Gastrocnemius medialis (tissue), 4 donors: ENCODE measurements at regions not wholly inside any gene's neighbourhood (a gene's known extent, or its start where the extent isn't known, plus 50 kb on each side); places are given as distances from the start of the nearest gene placed in this dataset.

ENCODE experiments used
- ATAC-seq, 2 donors: fragments of 150-250 bp; one replicate each; pipeline ENCODE4 v1.9.1; 2016
- DNase-seq, 2 donors: peaks; one replicate each; pipeline ENCODE4 v3.0.0-alpha.2; 2019
- H3K27ac ChIP-seq, 4 donors: fragments of 200-600 bp; sonication (generic); 1 replicate in 1 of 4; 2 replicates in 3 of 4; pipeline ENCODE4 v1.5.1; 2016 to 2018; ENCODE audit warnings: mild to moderate bottlenecking in 2 of 4, moderate library complexity in 1 of 4
- H3K27me3 ChIP-seq, 3 donors: fragments of 200-600 bp; sonication (generic) in 2 of 3; 1 replicate in 1 of 3; 2 replicates in 2 of 3; pipeline versions ENCODE4 v1.5.1 to v1.6.0; 2016 to 2019; ENCODE audit warnings: mild to moderate bottlenecking in 1 of 3, moderate library complexity in 1 of 3
- H3K36me3 ChIP-seq, 2 donors: fragments of 200-600 bp; sonication (generic) in 1 of 2; one replicate each; pipeline ENCODE4 v1.5.1; 2017 to 2018
- H3K4me1 ChIP-seq, 2 donors: fragments of 200-600 bp; sonication (generic) in 1 of 2; one replicate each; pipeline ENCODE4 v1.5.1; 2016 to 2017; ENCODE audit warnings: mild to moderate bottlenecking in 2 of 2
- H3K4me3 ChIP-seq, 4 donors: fragments of 200-600 bp; sonication (generic) in 3 of 4; 1 replicate in 1 of 4; 2 replicates in 3 of 4; pipeline ENCODE4 v1.5.1; 2016 to 2019; ENCODE audit warnings: mild to moderate bottlenecking in 2 of 4
- H3K9me3 ChIP-seq, 3 donors: fragments of 200-600 bp; sonication (generic) in 2 of 3; 1 replicate in 1 of 3; 2 replicates in 2 of 3; pipeline ENCODE4 v1.5.1; 2016 to 2019
- POLR2A ChIP-seq, 2 donors: fragments of 450-650 bp; IDR thresholded peaks; one replicate each; pipeline ENCODE4 v1.6.1; 2017; ENCODE audit warnings: antibody characterized with exemption in 2 of 2, mild to moderate bottlenecking in 2 of 2, moderate library complexity in 2 of 2
- in situ Hi-C, 4 donors: fragments of 200-750 bp; cut with MboI; loops; one replicate each; pipeline versions ENCODE4 v1.15.0 to v1.8.0; 2017; ENCODE audit warnings: low sequenced_read_pairs in 4 of 4
- intact Hi-C: fragments of 100-400 bp; cut with DNase I; formaldehyde crosslinking; loops from one replicate; pipeline ENCODE4 v1.15.1; 2023; ENCODE audit warnings: low total_unique reads
- TF ChIP-seq, protein P1 (sequence below), 5 experiments: fragments of 450-650 bp in 3 of 5; fragments of 200-600 bp in 2 of 5; sonication (generic) in 2 of 5; IDR thresholded peaks in 4 of 5; conservative IDR thresholded peaks in 1 of 5; 1 replicate in 4 of 5; 2 replicates in 1 of 5; pipeline ENCODE4 v1.5.1; 2016 to 2019; ENCODE audit warnings: antibody characterized with exemption in 5 of 5, mild to moderate bottlenecking in 3 of 5, moderate library complexity in 3 of 5

DNA sequence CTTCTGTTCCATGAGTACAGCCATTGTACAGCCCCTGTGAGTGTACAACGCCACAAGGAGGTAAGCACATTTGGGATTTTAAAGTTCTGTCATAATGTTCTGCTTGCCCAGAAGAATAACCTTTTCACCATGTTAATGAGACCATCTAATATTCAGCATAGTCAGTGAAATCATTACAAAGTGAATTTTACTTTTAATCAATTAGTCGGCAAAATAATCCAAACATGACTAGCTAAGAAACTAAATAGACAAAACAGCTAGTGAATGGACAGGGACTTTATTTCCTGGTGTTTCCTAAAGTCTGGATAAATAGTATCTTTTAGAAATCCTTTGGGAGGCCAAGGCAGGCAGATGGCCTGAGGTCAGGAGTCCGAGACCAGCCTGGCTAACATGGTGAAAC, 69.0 kb upstream of the NRSN1 start:
- ATAC-seq, result no peak
- no peaks in the 10 kb centered on the region for H3K4me1 ChIP-seq
- no peak overlapping the region for H3K27ac ChIP-seq
- in situ Hi-C loops, result no loop called here
- TF ChIP-seq POLR2A (IDR thresholded peaks at IDR 0.05), result no peak
- TF ChIP-seq, protein P1, sequence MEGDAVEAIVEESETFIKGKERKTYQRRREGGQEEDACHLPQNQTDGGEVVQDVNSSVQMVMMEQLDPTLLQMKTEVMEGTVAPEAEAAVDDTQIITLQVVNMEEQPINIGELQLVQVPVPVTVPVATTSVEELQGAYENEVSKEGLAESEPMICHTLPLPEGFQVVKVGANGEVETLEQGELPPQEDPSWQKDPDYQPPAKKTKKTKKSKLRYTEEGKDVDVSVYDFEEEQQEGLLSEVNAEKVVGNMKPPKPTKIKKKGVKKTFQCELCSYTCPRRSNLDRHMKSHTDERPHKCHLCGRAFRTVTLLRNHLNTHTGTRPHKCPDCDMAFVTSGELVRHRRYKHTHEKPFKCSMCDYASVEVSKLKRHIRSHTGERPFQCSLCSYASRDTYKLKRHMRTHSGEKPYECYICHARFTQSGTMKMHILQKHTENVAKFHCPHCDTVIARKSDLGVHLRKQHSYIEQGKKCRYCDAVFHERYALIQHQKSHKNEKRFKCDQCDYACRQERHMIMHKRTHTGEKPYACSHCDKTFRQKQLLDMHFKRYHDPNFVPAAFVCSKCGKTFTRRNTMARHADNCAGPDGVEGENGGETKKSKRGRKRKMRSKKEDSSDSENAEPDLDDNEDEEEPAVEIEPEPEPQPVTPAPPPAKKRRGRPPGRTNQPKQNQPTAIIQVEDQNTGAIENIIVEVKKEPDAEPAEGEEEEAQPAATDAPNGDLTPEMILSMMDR (IDR thresholded peaks at IDR 0.05 in 4 of 5, conservative IDR thresholded peaks at IDR 0.05 in 1 of 5), result no peak
- intact Hi-C loops, result no loop called here
- no peaks in the 10 kb centered on the region for H3K27me3 ChIP-seq
- no peak overlapping the region for H3K4me3 ChIP-seq
- no peak for DNase-seq
- H3K36me3 ChIP-seq, result no peaks in the 10 kb centered on the region
- no peaks in the 10 kb centered on the region for H3K9me3 ChIP-seq

DNA sequence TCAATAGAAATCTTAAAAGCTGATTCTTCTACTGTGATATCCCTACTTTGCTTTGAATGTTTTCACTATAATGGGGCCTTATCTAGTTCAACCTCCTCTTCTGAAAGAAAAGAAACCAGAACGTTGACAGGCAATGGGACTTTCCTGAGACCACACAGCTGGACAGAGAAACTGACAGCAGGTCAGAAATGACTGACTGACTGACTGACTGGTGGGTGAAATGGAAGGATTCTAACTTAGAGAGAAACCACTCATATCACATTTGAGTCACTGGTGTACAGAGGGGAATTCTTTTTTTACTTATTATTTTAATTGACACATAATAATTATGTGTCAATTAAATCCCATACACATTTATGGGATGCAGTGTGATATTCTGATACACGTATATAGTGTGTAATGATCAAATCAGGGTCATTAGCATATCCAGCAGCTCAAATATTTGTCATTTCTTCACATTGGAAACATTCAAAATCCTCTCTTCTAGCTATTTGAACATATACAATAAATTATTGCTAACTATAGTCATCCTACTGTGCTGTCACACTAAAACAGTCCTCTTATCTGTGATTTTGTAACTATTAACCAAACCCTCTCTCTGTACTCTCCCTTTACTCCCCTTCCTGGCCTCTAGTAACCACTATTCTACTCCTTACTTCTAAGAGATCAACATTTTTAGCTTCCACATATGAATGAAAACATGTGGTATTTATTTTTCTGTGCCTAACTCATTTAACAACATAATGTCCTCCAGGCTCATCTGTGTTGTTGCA, 64.8 kb upstream of the NRSN1 start:
- H3K27me3 ChIP-seq, result no peaks in the 10 kb centered on the region
- ATAC-seq, result no peak
- in situ Hi-C loops (loop anchor here in 1 of 4 donors (5.0 kb wide), 1 partner anchor 146 kb away; no protein-coding TSS in a partner anchor), intact Hi-C loops (loop anchor here (5.0 kb wide), 1 partner anchor 141 kb away; no protein-coding TSS in a partner anchor)
- no peak for DNase-seq
- no peaks in the 10 kb centered on the region for H3K9me3 ChIP-seq
- no peak overlapping the region for H3K4me3 ChIP-seq
- H3K4me1 ChIP-seq, result no peaks in the 10 kb centered on the region
- H3K36me3 ChIP-seq, result no peaks in the 10 kb centered on the region
- TF ChIP-seq POLR2A (IDR thresholded peaks at IDR 0.05), result no peak
- TF ChIP-seq, protein P1 (IDR thresholded peaks at IDR 0.05 in 4 of 5, conservative IDR thresholded peaks at IDR 0.05 in 1 of 5), result no peak
- no peak overlapping the region for H3K27ac ChIP-seq

- H3K4me1 ChIP-seq, result no peaks in the 10 kb centered on the region
- H3K36me3 ChIP-seq, result no peaks in the 10 kb centered on the region
- no peaks in the 10 kb centered on the region for H3K9me3 ChIP-seq
- TF ChIP-seq, protein P1 (IDR thresholded peaks at IDR 0.05 in 4 of 5, conservative IDR thresholded peaks at IDR 0.05 in 1 of 5), result no peak
- TF ChIP-seq POLR2A (IDR thresholded peaks at IDR 0.05), result no peak
- H3K27ac ChIP-seq, result no peak overlapping the region
- intact Hi-C loops (loop anchor here (5.0 kb wide), 1 partner anchor 138 kb away; no protein-coding TSS in a partner anchor), in situ Hi-C loops (loop anchor here in 1 of 4 donors (5.0 kb wide), 1 partner anchor 143 kb away; no protein-coding TSS in a partner anchor)
- H3K27me3 ChIP-seq, result no peaks in the 10 kb centered on the region
- no peak overlapping the region for H3K4me3 ChIP-seq
- ATAC-seq, result no peak
- no peak for DNase-seq
Measured at GRCh38 chr6:24064106-24064505, 61.9 kb upstream of the NRSN1 start.

GRCh38 chr6:24064832-24065231, 61.2 kb upstream of the NRSN1 start:
- Histone ChIP-seq H3K4me1 (no peaks in the 10 kb centered on the region), H3K4me3 (no peak overlapping the region), H3K9me3 (no peaks in the 10 kb centered on the region), H3K36me3 (no peaks in the 10 kb centered on the region), H3K27ac (no peak overlapping the region), H3K27me3 (no peaks in the 10 kb centered on the region)
- no peak for ATAC-seq
- in situ Hi-C loops, result loop anchor here in 1 of 4 donors (5.0 kb wide), 1 partner anchor 142 kb away; no protein-coding TSS in a partner anchor
- no peak for DNase-seq
- intact Hi-C loops, result loop anchor here (5.0 kb wide), 1 partner anchor 137 kb away; no protein-coding TSS in a partner anchor
- TF ChIP-seq POLR2A (IDR thresholded peaks at IDR 0.05), result no peak
- TF ChIP-seq, protein P1 (IDR thresholded peaks at IDR 0.05 in 4 of 5, conservative IDR thresholded peaks at IDR 0.05 in 1 of 5), result no peak
